ENCODE measurements at regions not wholly inside any gene's neighbourhood (a gene's known extent, or its start where the extent isn't known, plus 50 kb on each side); places are given as distances from the start of the nearest gene placed in this dataset.

- DNase-seq: no peak
Measured at GRCh38 chr12:93107514-93108312, 178.6 kb upstream of the EEA1 start.

- DNase-seq: no peak
Measured at GRCh38 chr12:93108985-93109384, 179.9 kb upstream of the EEA1 start.

- no peak for DNase-seq
Measured at GRCh38 chr12:93109551-93110203, 180.6 kb upstream of the EEA1 start.

GRCh38 chr12:93111773-93112172, 182.7 kb upstream of the EEA1 start:
- no peak for DNase-seq

- DNase-seq: no peak
Measured at GRCh38 chr12:93113317-93114006, 184.4 kb upstream of the EEA1 start.

GRCh38 chr12:93115198-93115601, 186.1 kb upstream of the EEA1 start:
- no peak for DNase-seq

- no peak for DNase-seq
Measured at GRCh38 chr12:93115646-93116045, 186.6 kb upstream of the EEA1 start.

GRCh38 chr12:93116632-93117031, 187.5 kb upstream of the EEA1 start:
- no peak for DNase-seq

GRCh38 chr12:93121729-93122488, 192.8 kb upstream of the EEA1 start:
- DNase-seq: no peak

GRCh38 chr12:93122569-93123091, 193.5 kb upstream of the EEA1 start:
- DNase-seq: no peak

GRCh38 chr12:93125126-93125525, 196.0 kb upstream of the EEA1 start:
- DNase-seq: no peak

GRCh38 chr12:93126069-93126474, 197.0 kb upstream of the EEA1 start:
- DNase-seq: no peak

- DNase-seq: no peak
Measured at GRCh38 chr12:93127107-93127560, 198.0 kb upstream of the EEA1 start.

GRCh38 chr12:93127582-93128331, 198.7 kb upstream of the EEA1 start:
- peak; percentile 97 for DNase-seq

- DNase-seq: peak; percentile 97
Measured at GRCh38 chr12:93128332-93128707, 199.2 kb upstream of the EEA1 start.

- DNase-seq: no peak
Measured at GRCh38 chr12:93130366-93131054, 201.4 kb upstream of the EEA1 start.

GRCh38 chr12:93133361-93133760, 204.3 kb upstream of the EEA1 start:
- no peak for DNase-seq

GRCh38 chr12:93134175-93134890, 205.2 kb upstream of the EEA1 start:
- no peak for DNase-seq

- DNase-seq: no peak
Measured at GRCh38 chr12:93134893-93135285, 205.8 kb upstream of the EEA1 start.
